ENCODE measurements at regions not wholly inside any gene's neighbourhood (a gene's known extent, or its start where the extent isn't known, plus 50 kb on each side); places are given as distances from the start of the nearest gene placed in this dataset.

GRCh38 chr4:57632564-57632963 lies 522.4 kb upstream of the IGFBP7 start:
- H3K4me3 Mint-ChIP-seq, result no peak overlapping the region
- Histone ChIP-seq H4K8ac (replicated peaks; ENCODE audit: insufficient read length, low read depth, low read length) (no peak overlapping the region), H2AK5ac (ENCODE audit: insufficient read length, low read length) (no peak overlapping the region), H3K9ac (ENCODE audit: extremely low read depth, insufficient read length, low read length) (no peak overlapping the region), H3K23ac (ENCODE audit: insufficient read length, low read depth, low read length) (no peak overlapping the region), H3K27me3 (ENCODE audit: insufficient read depth, low read length) (no peaks in the 10 kb centered on the region), H3T11ph (ENCODE audit: low read length) (no peak overlapping the region), H3K4ac (ENCODE audit: low read depth, low read length) (no peak overlapping the region), H2BK12ac (ENCODE audit: insufficient read length, low read depth, low read length) (no peak overlapping the region), H2BK20ac (ENCODE audit: low read depth, low read length, poor library complexity, severe bottlenecking) (no peak overlapping the region), H2BK15ac (ENCODE audit: low read depth, low read length) (no peak overlapping the region), H2AFZ (ENCODE audit: low read length) (no peak overlapping the region), H3K27ac (ENCODE audit: insufficient read length, low read depth, low read length) (no peak overlapping the region), H4K20me1 (ENCODE audit: control insufficient read depth, insufficient read depth, insufficient read length) (no peaks in the 10 kb centered on the region), H3K4me2 (ENCODE audit: insufficient read depth, insufficient read length, low read length) (no peak overlapping the region), H3K14ac (ENCODE audit: insufficient read depth, low read length) (no peak overlapping the region), H4K5ac (ENCODE audit: insufficient read length, low read depth, low read length) (no peak overlapping the region), H3K56ac (ENCODE audit: insufficient read length, low read depth, low read length) (no peak overlapping the region), H3K9me3 (ENCODE audit: control insufficient read depth, low read depth, low read length) (no peaks in the 10 kb centered on the region), H3K23me2 (ENCODE audit: insufficient read length, low read depth, low read length, poor library complexity, severe bottlenecking) (no peaks in the 10 kb centered on the region), H4K91ac (ENCODE audit: insufficient read length, low read depth, low read length) (no peak overlapping the region), H3K4me1 (ENCODE audit: insufficient read depth, low read length) (no peaks in the 10 kb centered on the region), H3K18ac (ENCODE audit: insufficient read length, low read depth, low read length) (no peak overlapping the region), H2BK120ac (ENCODE audit: low read depth, low read length, poor library complexity, severe bottlenecking) (no peak overlapping the region), H3K79me1 (ENCODE audit: insufficient read depth, low read depth, low read length, poor library complexity, severe bottlenecking) (no peaks in the 10 kb centered on the region), H2BK5ac (ENCODE audit: insufficient read length, low read length) (no peak overlapping the region), H3K79me2 (ENCODE audit: insufficient read depth, low read length) (no peaks in the 10 kb centered on the region)
- DNase-seq, result no peak
- WGBS (ENCODE audit: extremely low coverage, insufficient read length, low lambda C conversion rate), result no CpG with 5 or more reads among the region's 2 CpGs
- TF ChIP-seq CTCF (conservative IDR thresholded peaks at IDR 0.05), result no peak
- H3K36me3 Mint-ChIP-seq (ENCODE audit: insufficient read depth in 1 of 3, low read depth in 3 of 3), result no peaks in the 10 kb centered on the region
- H3K27ac Mint-ChIP-seq, result no peak overlapping the region
- H3K4me1 Mint-ChIP-seq, result no peaks in the 10 kb centered on the region
- peaks cover 2 to 3% of the 10 kb centered on the region in 2 experiments; a peak in 1 of 5 replicates for H3K9me3 Mint-ChIP-seq
- H3K27me3 Mint-ChIP-seq (ENCODE audit: low read depth), result no peaks in the 10 kb centered on the region
